A549 (cell line): ENCODE measurements at regions not wholly inside any gene's neighbourhood (a gene's known extent, or its start where the extent isn't known, plus 50 kb on each side); places are given as distances from the start of the nearest gene placed in this dataset.

Experiments
- ATAC-seq, 2 experiments: fragments of 200-7000 bp in 1 of 2; fragments of >200 bp in 1 of 2; cut with Nextera tagmentation in 1 of 2; cut with Tn5 transposase in 1 of 2; 3 replicates each; pipeline versions ENCODE4 v1.8.0 to v1.9.1; 2018 to 2020; ENCODE audit warnings: mild to moderate bottlenecking in 1 of 2, moderate library complexity in 1 of 2
- CTCF ChIA-PET: fragments of 300-600 bp; sonication (Branson Sonifier 250); formaldehyde crosslinking; extraction: SDS; loops from one replicate; lab custom pipeline; 2021; ENCODE audit warnings: antibody characterized with exemption, inconsistent platforms; lab: Yijun Ruan, JAX
- POLR2A ChIA-PET: fragments of 350-600 bp; formaldehyde crosslinking; extraction: SDS; loops from one replicate; lab custom pipeline; 2021; ENCODE audit warnings: antibody characterized with exemption, inconsistent platforms; lab: Yijun Ruan, JAX
- DNase-seq, 2 experiments: peaks; one replicate each; pipeline versions ENCODE4 v3.0.0 to v3.0.0-alpha.2; 2011 to 2016; ENCODE audit warnings: low read depth in 1 of 2, low spot score in 1 of 2
- FAIRE-seq: peaks from 2 replicates; lab custom pipeline; 2011; peaks lifted over from hg19 to GRCh38; lab: Jason Lieb, UNC
- H3K27ac ChIP-seq, 2 experiments: fragments of >200 bp; sonication (Bioruptor Twin); formaldehyde crosslinking; 3 replicates each; pipeline ENCODE4 v1.5.1; 2016 to 2017
- H3K4me1 ChIP-seq: fragments of >200 bp; sonication (Bioruptor Twin); formaldehyde crosslinking; 3 replicates; pipeline ENCODE4 v1.6.1; 2016
- H3K4me2 ChIP-seq: fragments of >200 bp; sonication (Bioruptor Twin); formaldehyde crosslinking; 3 replicates; pipeline ENCODE4 v1.6.1; 2016
- H3K4me3 ChIP-seq: fragments of >200 bp; sonication (Bioruptor Twin); formaldehyde crosslinking; 3 replicates; pipeline ENCODE4 v1.5.1; 2016
- H3K9me3 ChIP-seq: fragments of >200 bp; sonication (Bioruptor Twin); formaldehyde crosslinking; 3 replicates; pipeline ENCODE4 v1.6.1; 2016
- BHLHE40 ChIP-seq: IDR thresholded peaks from 2 replicates; pipeline ENCODE4 v1.6.1; 2012; ENCODE audit warnings: low read depth, low read length, inconsistent platforms
- CBX2 ChIP-seq: fragments of 200-600 bp; sonication (generic); IDR thresholded peaks from 2 replicates; pipeline ENCODE4 v1.6.1; 2016; ENCODE audit warnings: low read depth, mild to moderate bottlenecking, borderline replicate concordance
- CEBPB ChIP-seq, 2 experiments: fragments of >200 bp in 1 of 2; sonication (Bioruptor Twin) in 1 of 2; formaldehyde crosslinking in 1 of 2; IDR thresholded peaks; 2 replicates each; pipeline ENCODE4 v1.6.1; 2012 to 2016
- EHMT2 ChIP-seq: fragments of 200-600 bp; sonication (generic); IDR thresholded peaks from 2 replicates; pipeline ENCODE4 v1.6.1; 2016; ENCODE audit warnings: antibody characterized with exemption, low read depth, mild to moderate bottlenecking, moderate library complexity
- EP300 ChIP-seq, 2 experiments: fragments of >200 bp; sonication (Bioruptor Twin); formaldehyde crosslinking; IDR thresholded peaks; 2 replicates in 1 of 2; 3 replicates in 1 of 2; pipeline ENCODE4 v1.6.1; 2016 to 2017
- ESRRA ChIP-seq: fragments of 150-350 bp; IDR thresholded peaks from 2 replicates; pipeline ENCODE4 v1.6.1; 2014; ENCODE audit warnings: mild to moderate bottlenecking, low read length, borderline replicate concordance
- FOSB ChIP-seq: fragments of 250-450 bp; sonication (Bioruptor Pico); IDR thresholded peaks from 2 replicates; pipeline ENCODE4 v1.5.0; 2020; ENCODE audit warnings: mild to moderate bottlenecking, moderate library complexity
- GATA3 ChIP-seq: IDR thresholded peaks from 2 replicates; pipeline ENCODE4 v1.6.1; 2012; ENCODE audit warnings: borderline replicate concordance
- HDAC2 ChIP-seq: fragments of 200-600 bp; sonication (generic); IDR thresholded peaks from 2 replicates; pipeline ENCODE4 v1.6.1; 2016
- HOXB13 ChIP-seq: fragments of 250-450 bp; sonication (Bioruptor Pico); IDR thresholded peaks from 2 replicates; pipeline ENCODE4 v1.5.0; 2020; ENCODE audit warnings: low read depth, mild to moderate bottlenecking, moderate library complexity
- HOXB5 ChIP-seq: fragments of 250-450 bp; sonication (Bioruptor Pico); IDR thresholded peaks from 2 replicates; pipeline ENCODE4 v1.5.0; 2020; ENCODE audit warnings: mild to moderate bottlenecking, moderate library complexity
- JUNB ChIP-seq: fragments of >200 bp; sonication (Bioruptor Twin); formaldehyde crosslinking; IDR thresholded peaks from 2 replicates; pipeline ENCODE4 v1.6.1; 2016
- KDM1A ChIP-seq: fragments of 200-600 bp; sonication (generic); IDR thresholded peaks from 2 replicates; pipeline ENCODE4 v1.6.1; 2016; ENCODE audit warnings: low read depth, mild to moderate bottlenecking
- KDM5A ChIP-seq: fragments of 200-600 bp; sonication (generic); IDR thresholded peaks from 2 replicates; pipeline ENCODE4 v1.6.1; 2016; ENCODE audit warnings: antibody characterized with exemption, mild to moderate bottlenecking
- MAZ ChIP-seq: fragments of 150-350 bp; IDR thresholded peaks from 2 replicates; pipeline ENCODE4 v1.6.1; 2014; ENCODE audit warnings: antibody characterized with exemption, low read depth, low read length, borderline replicate concordance
- MYC ChIP-seq: IDR thresholded peaks from 2 replicates; pipeline ENCODE4 v1.6.1; 2012; ENCODE audit warnings: mild to moderate bottlenecking, inconsistent platforms, low read length, improper control_type of control experiment, borderline replicate concordance
- NFE2L2 ChIP-seq: fragments of 150-350 bp; conservative IDR thresholded peaks from 2 replicates; pipeline ENCODE4 v1.6.1; 2014; ENCODE audit warnings: low read length
- NPAS2 ChIP-seq: fragments of 250-450 bp; sonication (Bioruptor Pico); IDR thresholded peaks from 2 replicates; pipeline ENCODE4 v1.8.0; 2022; ENCODE audit warnings: mild to moderate bottlenecking, moderate library complexity, borderline replicate concordance
- NR3C1 ChIP-seq: fragments of >200 bp; sonication (Bioruptor Twin); formaldehyde crosslinking; IDR thresholded peaks from 3 replicates; pipeline ENCODE4 v1.6.1; 2017
- POLR2A ChIP-seq: IDR thresholded peaks from 2 replicates; pipeline ENCODE4 v1.6.1; 2012; ENCODE audit warnings: mild to moderate bottlenecking, low read length
- RARB ChIP-seq: fragments of 250-450 bp; sonication (Bioruptor Pico); IDR thresholded peaks from 2 replicates; pipeline ENCODE4 v1.8.0; 2021; ENCODE audit warnings: mild to moderate bottlenecking, moderate library complexity
- RCOR1 ChIP-seq: fragments of 150-350 bp; IDR thresholded peaks from 2 replicates; pipeline ENCODE4 v1.6.1; 2014; ENCODE audit warnings: antibody characterized with exemption, low read length, low read depth
- RNF2 ChIP-seq: fragments of 200-600 bp; sonication (generic); IDR thresholded peaks from 2 replicates; pipeline ENCODE4 v1.6.1; 2016; ENCODE audit warnings: low read depth, mild to moderate bottlenecking, antibody characterized with exemption, moderate library complexity, borderline replicate concordance
- SMC3 ChIP-seq: fragments of >200 bp; sonication (Bioruptor Twin); formaldehyde crosslinking; IDR thresholded peaks from 3 replicates; pipeline ENCODE4 v1.6.1; 2018; ENCODE audit warnings: inconsistent platforms
- SREBF2 ChIP-seq: fragments of 450-650 bp; IDR thresholded peaks from 2 replicates; pipeline ENCODE4 v1.6.1; 2014; ENCODE audit warnings: mild to moderate bottlenecking, moderate library complexity
- TFCP2L1 ChIP-seq: fragments of 250-450 bp; sonication (Bioruptor Pico); IDR thresholded peaks from 2 replicates; pipeline ENCODE4 v1.5.0; 2021; ENCODE audit warnings: mild to moderate bottlenecking
- TP53 ChIP-seq: fragments of 250-450 bp; sonication (Bioruptor Pico); IDR thresholded peaks from 2 replicates; pipeline ENCODE4 v1.5.0; 2021; ENCODE audit warnings: mild to moderate bottlenecking, moderate library complexity
- ZC3H11A ChIP-seq: fragments of 450-650 bp; IDR thresholded peaks from 2 replicates; pipeline ENCODE4 v1.6.1; 2014; ENCODE audit warnings: antibody characterized with exemption, mild to moderate bottlenecking
- ZFP36 ChIP-seq: fragments of 450-650 bp; IDR thresholded peaks from 2 replicates; pipeline ENCODE4 v1.6.1; 2014; ENCODE audit warnings: borderline replicate concordance; ENCODE audit not compliant: partially characterized antibody
- WGBS: methylation state at CpG from one replicate; pipeline ENCODE4 v1.1.6; 2017; ENCODE audit errors: missing lambda C conversion rate; 5-methylcytosine and 5-hydroxymethylcytosine counted together
- TF ChIP-seq, protein P1 (sequence below): fragments of 250-450 bp; sonication (Bioruptor Pico); IDR thresholded peaks from 2 replicates; pipeline ENCODE4 v1.5.0; 2021; ENCODE audit warnings: mild to moderate bottlenecking, moderate library complexity, borderline replicate concordance
- TF ChIP-seq, protein P2 (sequence below): IDR thresholded peaks from 2 replicates; pipeline ENCODE4 v1.6.1; 2012
- TF ChIP-seq, protein P3 (sequence below): IDR thresholded peaks from 2 replicates; pipeline ENCODE4 v1.6.1; 2012

DNA sequence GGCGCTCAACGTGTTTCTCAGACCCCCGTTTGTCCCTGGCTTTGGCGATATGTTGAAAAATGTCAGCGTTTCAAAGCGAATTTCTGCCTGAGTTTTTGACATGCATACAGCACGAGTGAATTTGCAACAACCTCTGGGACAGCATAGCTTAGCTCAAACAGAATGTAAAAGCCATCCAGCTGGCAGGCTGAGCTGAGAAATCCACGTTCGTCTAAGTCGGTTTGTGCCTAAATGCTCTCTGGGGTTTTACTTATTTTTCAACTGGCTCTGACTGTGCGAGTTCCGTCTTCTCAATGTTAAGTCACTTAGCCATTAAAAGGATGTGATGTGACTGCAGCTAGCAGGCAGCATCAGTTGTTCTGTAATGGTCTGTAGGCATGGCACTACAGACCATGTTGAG is 243.5 kb upstream of the SLCO3A1 start:
- POLR2A ChIA-PET, result no interaction called here
- no peak for ATAC-seq

DNA sequence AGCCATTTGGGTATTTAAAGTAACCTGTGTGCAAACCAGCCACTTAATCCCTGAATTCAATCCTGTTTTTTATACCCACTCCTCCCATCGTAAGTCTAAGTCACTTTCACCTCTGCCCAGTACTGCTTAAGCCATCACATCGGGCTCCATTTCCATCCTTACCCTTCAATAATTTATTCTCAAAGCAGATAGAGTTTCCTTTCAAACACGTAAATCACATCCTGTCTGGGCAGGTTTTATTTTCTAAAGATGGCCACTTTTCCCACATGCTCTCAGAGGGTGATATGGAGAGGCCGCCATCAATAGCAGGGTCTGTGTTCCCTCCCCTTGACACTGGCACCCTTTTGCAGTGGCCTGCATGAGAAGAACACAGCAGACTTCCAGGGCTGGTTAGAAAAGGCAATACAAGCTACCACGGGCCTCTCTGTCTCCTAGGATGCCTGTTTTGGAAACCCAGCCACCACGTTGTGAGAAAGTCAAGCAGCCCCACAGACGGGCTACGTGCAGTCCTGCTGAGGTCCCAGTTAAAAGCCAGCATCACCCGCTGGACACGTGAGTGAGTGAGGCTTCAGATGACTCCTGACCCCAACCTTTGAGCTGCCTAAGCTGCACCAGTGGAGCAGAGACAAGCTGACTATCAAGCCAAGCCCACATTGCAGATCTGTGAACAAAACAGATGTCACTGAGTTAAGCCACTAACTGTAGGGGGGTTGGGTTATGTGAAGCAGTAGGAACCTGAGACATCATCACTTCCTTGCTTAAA is 241.8 kb upstream of the SLCO3A1 start:
- no peak overlapping the region for H3K27ac ChIP-seq
- ChIA-PET POLR2A (interaction anchor here (0.6 kb wide), 1 partner anchor 681 kb away, joined by 3 read pairs; no protein-coding TSS in a partner anchor), CTCF (interaction anchor here (0.6 kb wide), 1 partner anchor 391 kb away, joined by 4 read pairs; no protein-coding TSS in a partner anchor)
- H3K4me3 ChIP-seq, result no peak overlapping the region
- FAIRE-seq (no peak), ATAC-seq (no peak), DNase-seq (no peak)
- H3K9me3 ChIP-seq, result no peaks in the 10 kb centered on the region
- no peak for TF ChIP-seq NFE2L2
- TF ChIP-seq RARB, result no peak
- TF ChIP-seq TP53, result no peak
- TF ChIP-seq SMC3, result no peak
- no peak for TF ChIP-seq TFCP2L1 (CRISPR knock-in tag)
- TF ChIP-seq, protein P1, sequence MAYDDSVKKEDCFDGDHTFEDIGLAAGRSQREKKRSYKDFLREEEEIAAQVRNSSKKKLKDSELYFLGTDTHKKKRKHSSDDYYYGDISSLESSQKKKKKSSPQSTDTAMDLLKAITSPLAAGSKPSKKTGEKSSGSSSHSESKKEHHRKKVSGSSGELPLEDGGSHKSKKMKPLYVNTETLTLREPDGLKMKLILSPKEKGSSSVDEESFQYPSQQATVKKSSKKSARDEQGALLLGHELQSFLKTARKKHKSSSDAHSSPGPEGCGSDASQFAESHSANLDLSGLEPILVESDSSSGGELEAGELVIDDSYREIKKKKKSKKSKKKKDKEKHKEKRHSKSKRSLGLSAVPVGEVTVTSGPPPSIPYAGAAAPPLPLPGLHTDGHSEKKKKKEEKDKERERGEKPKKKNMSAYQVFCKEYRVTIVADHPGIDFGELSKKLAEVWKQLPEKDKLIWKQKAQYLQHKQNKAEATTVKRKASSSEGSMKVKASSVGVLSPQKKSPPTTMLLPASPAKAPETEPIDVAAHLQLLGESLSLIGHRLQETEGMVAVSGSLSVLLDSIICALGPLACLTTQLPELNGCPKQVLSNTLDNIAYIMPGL, result no peak
- TF ChIP-seq CBX2, result no peak
- no peak for TF ChIP-seq HOXB5
- no peak for TF ChIP-seq CEBPB (IDR thresholded peaks at IDR 0.05)
- no peak for TF ChIP-seq ZFP36
- no peak for TF ChIP-seq MYC
- no peak for TF ChIP-seq BHLHE40
- TF ChIP-seq KDM5A, result no peak
- TF ChIP-seq ESRRA, result no peak
- no peaks in the 10 kb centered on the region for H3K4me1 ChIP-seq
- WGBS, result 17% methylated on average over 10 of the region's 10 CpGs
- H3K4me2 ChIP-seq, result no peak overlapping the region

More for the DNA sequence above, 243.5 kb upstream of the SLCO3A1 start:
- Histone ChIP-seq H3K4me3 (no peak overlapping the region), H3K9me3 (no peaks in the 10 kb centered on the region), H3K4me2 (no peak overlapping the region), H3K27ac (no peak overlapping the region), H3K4me1 (no peaks in the 10 kb centered on the region)
- WGBS, result 41% methylated on average over 12 of the region's 12 CpGs
- DNase-seq (no peak), FAIRE-seq (peak; percentile 32)
- TF ChIP-seq MYC (no peak), GATA3 (no peak), EP300 (IDR thresholded peaks at IDR 0.05) (no peak), NPAS2 (CRISPR knock-in tag) (no peak)
- TF ChIP-seq, protein P2, sequence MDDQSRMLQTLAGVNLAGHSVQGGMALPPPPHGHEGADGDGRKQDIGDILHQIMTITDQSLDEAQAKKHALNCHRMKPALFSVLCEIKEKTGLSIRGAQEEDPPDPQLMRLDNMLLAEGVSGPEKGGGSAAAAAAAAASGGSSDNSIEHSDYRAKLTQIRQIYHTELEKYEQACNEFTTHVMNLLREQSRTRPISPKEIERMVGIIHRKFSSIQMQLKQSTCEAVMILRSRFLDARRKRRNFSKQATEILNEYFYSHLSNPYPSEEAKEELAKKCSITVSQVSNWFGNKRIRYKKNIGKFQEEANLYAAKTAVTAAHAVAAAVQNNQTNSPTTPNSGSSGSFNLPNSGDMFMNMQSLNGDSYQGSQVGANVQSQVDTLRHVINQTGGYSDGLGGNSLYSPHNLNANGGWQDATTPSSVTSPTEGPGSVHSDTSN, result no peak
- CTCF ChIA-PET, result interaction anchor here (1.2 kb wide), 1 partner anchor 11 kb away, joined by 3 read pairs; no protein-coding TSS in a partner anchor

DNA sequence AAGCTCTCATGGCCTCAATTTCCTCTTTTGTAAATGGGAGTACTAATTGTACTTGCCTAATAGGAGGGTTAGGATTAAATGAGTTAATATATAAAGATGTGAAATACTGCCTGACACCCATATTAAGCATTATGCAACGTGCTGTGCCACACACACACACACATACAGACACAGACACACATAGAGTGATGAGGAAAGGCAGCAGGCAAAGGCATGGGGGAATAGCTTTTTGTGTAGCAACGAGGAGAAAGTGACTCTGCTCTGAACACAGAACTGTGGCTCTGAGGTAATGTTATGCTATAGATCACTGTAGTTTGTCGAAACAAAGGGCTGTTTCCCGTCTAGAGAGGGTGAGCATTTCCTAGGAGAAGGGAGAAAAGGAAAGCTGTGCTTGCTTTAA is 233.3 kb upstream of the SLCO3A1 start:
- CTCF ChIA-PET, result interaction anchor here (0.9 to 1.6 kb wide), 4 partner anchors 11 to 318 kb away, joined by 3 to 6 read pairs (median 4); no protein-coding TSS in a partner anchor
- H3K4me3 ChIP-seq, result no peak overlapping the region
- FAIRE-seq, result no peak
- no peak for ATAC-seq
- H3K27ac ChIP-seq, result no peak overlapping the region
- no peak overlapping the region for H3K4me2 ChIP-seq
- TF ChIP-seq SREBF2, result no peak
- no peak for TF ChIP-seq KDM1A
- no peak for TF ChIP-seq EHMT2
- TF ChIP-seq FOSB, result no peak
- no peak for TF ChIP-seq MAZ
- TF ChIP-seq RCOR1, result no peak
- no peak for TF ChIP-seq NR3C1
- TF ChIP-seq HOXB13 (CRISPR knock-in tag), result no peak
- no peak for TF ChIP-seq JUNB
- TF ChIP-seq ZC3H11A, result no peak
- TF ChIP-seq RNF2, result no peak
- TF ChIP-seq, protein P3, sequence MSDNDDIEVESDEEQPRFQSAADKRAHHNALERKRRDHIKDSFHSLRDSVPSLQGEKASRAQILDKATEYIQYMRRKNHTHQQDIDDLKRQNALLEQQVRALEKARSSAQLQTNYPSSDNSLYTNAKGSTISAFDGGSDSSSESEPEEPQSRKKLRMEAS, result no peak
- TF ChIP-seq POLR2A, result no peak
- TF ChIP-seq HDAC2, result no peak
- TF ChIP-seq, all 56 proteins: peak for 0
- no peaks in the 10 kb centered on the region for H3K9me3 ChIP-seq
- WGBS, result 0% methylated on average over 4 of the region's 4 CpGs
- POLR2A ChIA-PET, result no interaction called here
- no peaks in the 10 kb centered on the region for H3K4me1 ChIP-seq
- DNase-seq, result no peak
